CD4-positive, alpha-beta T cell treated with Interleukin-2 at 100 ng/mL for 4 hours (primary cell): ENCODE measurements at regions not wholly inside any gene's neighbourhood (a gene's known extent, or its start where the extent isn't known, plus 50 kb on each side); places are given as distances from the start of the nearest gene placed in this dataset.
A peak's percentile ranks its signal among the peaks of the same experiment; 100 is the strongest.
"Not testable (repeated sequence)": the region's sequence is repeated elsewhere in the genome, so short reads cannot be mapped to it uniquely, and the experiment has no call there.

Experiments used
- DNase-seq: peaks from one replicate; pipeline ENCODE4 v3.0.0-alpha.2; 2020; ENCODE audit warnings: low spot score

- no peak for DNase-seq
These were observed 144.3 kb upstream of the KCNE2 start for GRCh38 chr21:34219334-34220060.

GRCh38 chr21:34220556-34221195 lies 143.1 kb upstream of the KCNE2 start:
- DNase-seq: no peak

- no peak for DNase-seq
These were observed 142.3 kb upstream of the KCNE2 start for GRCh38 chr21:34221331-34222030.

- DNase-seq: no peak
These were observed 141.8 kb upstream of the KCNE2 start for GRCh38 chr21:34222031-34222335.

GRCh38 chr21:34223376-34223775 lies 140.4 kb upstream of the KCNE2 start:
- DNase-seq: no peak

- DNase-seq: no peak
These were observed 136.4 kb upstream of the KCNE2 start for GRCh38 chr21:34227386-34227852.

GRCh38 chr21:34228792-34229191 lies 135.0 kb upstream of the KCNE2 start:
- no peak for DNase-seq

- no peak for DNase-seq
These were observed 134.5 kb upstream of the KCNE2 start for GRCh38 chr21:34229353-34229752.

GRCh38 chr21:34233741-34234140 lies 130.1 kb upstream of the KCNE2 start:
- DNase-seq: not testable (repeated sequence)

GRCh38 chr21:34235514-34235913 lies 128.3 kb upstream of the KCNE2 start:
- no peak for DNase-seq

- no peak for DNase-seq
These were observed 120.8 kb upstream of the KCNE2 start for GRCh38 chr21:34242973-34243372.

- peak; percentile 24 for DNase-seq
These were observed 120.2 kb upstream of the KCNE2 start for GRCh38 chr21:34243562-34243961.

GRCh38 chr21:34252751-34253150 lies 111.1 kb upstream of the KCNE2 start:
- no peak for DNase-seq

- no peak for DNase-seq
These were observed 108.7 kb upstream of the KCNE2 start for GRCh38 chr21:34255073-34255472.

GRCh38 chr21:34260277-34261008 lies 103.4 kb upstream of the KCNE2 start:
- no peak for DNase-seq

GRCh38 chr21:34261841-34262468 lies 101.9 kb upstream of the KCNE2 start:
- no peak for DNase-seq

GRCh38 chr21:34262469-34262845 lies 101.3 kb upstream of the KCNE2 start:
- no peak for DNase-seq

- DNase-seq: no peak
These were observed 100.2 kb upstream of the KCNE2 start for GRCh38 chr21:34263629-34264028.

GRCh38 chr21:34266351-34266750 lies 97.5 kb upstream of the KCNE2 start:
- DNase-seq: no peak

GRCh38 chr21:34268493-34268892 lies 95.3 kb upstream of the KCNE2 start:
- no peak for DNase-seq

- DNase-seq: no peak
These were observed 93.4 kb upstream of the KCNE2 start for GRCh38 chr21:34270411-34270810.

GRCh38 chr21:34271189-34271851 lies 92.5 kb upstream of the KCNE2 start:
- DNase-seq: no peak
